Erythroblast (primary cell): ENCODE measurements at regions not wholly inside any gene's neighbourhood (a gene's known extent, or its start where the extent isn't known, plus 50 kb on each side); places are given as distances from the start of the nearest gene placed in this dataset.

ENCODE experiments used
- GATA1 ChIP-seq: IDR thresholded peaks from 2 replicates; pipeline ENCODE4 v1.6.1; 2011; ENCODE audit warnings: low read depth, mild to moderate bottlenecking, control low read depth, low read length, moderate library complexity
- POLR2A ChIP-seq: IDR thresholded peaks from 2 replicates; pipeline ENCODE4 v1.6.1; 2011; ENCODE audit warnings: mild to moderate bottlenecking, low read length

DNA sequence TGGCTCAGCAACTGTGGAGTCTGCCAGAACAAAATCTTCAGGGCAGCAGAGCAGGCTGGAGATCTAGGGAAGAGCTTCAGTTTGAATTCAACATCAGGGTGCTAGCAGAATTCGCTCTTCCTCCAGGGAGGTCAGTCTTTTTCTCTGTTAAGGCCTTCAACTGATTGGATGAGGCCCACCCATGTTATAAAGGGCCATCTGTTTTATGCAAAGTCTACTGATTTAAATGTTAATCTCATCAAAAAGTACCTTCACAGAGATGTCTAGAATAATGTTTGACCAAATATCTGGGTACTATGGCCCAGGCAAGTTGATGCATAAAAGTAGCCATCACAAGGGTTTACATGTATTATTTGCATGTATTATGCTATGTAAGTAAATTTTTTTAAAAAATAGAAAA is 378.4 kb downstream of the BTG1 start:
- no peak for TF ChIP-seq POLR2A
- no peak for TF ChIP-seq GATA1
